HG03565 (cell line): ENCODE measurements at regions not wholly inside any gene's neighbourhood (a gene's known extent, or its start where the extent isn't known, plus 50 kb on each side); places are given as distances from the start of the nearest gene placed in this dataset.
"Not testable (repeated sequence)": the region's sequence is repeated elsewhere in the genome, so short reads cannot be mapped to it uniquely, and the experiment has no call there.

Experiments
- ATAC-seq: cut with Tn5 transposase; IDR thresholded peaks from one replicate; pipeline ENCODE4 v1.9.1; 2021; ENCODE audit warnings: mild to moderate bottlenecking, moderate library complexity; ENCODE audit not compliant: unreplicated experiment

DNA sequence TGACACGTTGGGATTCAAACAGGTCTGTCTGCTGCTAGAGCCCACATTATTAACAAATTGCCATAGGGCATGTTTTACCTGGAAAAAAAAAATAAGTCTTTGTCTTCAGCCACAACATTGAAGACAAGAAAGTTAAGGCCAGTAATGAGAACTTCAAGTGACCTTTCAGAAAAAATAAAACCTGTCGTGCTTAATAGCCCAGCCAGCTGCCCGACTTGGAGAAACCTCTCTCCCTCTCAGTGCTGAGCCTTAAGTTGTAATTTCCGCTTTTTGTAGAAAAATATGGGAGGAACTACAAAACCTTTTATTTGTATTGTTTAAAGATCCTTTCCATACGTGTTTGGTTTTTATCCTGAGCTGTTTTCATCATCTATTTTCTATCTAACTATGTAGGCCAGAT is 454.3 kb upstream of the SLITRK6 start:
- ATAC-seq: not testable (repeated sequence)

DNA sequence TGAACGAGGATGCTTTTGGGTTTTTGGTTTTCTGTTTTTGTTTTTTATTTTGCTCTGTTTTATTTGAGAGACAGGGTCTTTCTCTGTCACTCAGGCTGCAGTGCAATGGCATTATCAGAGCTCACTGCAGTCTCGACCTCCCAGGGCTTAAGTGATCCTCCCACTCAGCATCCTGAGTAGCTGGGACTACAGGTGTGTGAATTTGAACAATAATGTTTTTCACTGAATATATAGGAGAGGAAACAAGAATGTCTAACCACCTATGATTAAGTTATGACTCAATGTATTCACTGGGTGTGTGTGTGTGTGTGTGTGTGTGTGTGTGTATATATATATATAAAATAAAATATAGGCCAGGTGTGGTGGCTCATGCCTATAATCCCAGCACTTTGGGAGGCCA is 456.6 kb upstream of the SLITRK6 start:
- not testable (repeated sequence) for ATAC-seq

DNA sequence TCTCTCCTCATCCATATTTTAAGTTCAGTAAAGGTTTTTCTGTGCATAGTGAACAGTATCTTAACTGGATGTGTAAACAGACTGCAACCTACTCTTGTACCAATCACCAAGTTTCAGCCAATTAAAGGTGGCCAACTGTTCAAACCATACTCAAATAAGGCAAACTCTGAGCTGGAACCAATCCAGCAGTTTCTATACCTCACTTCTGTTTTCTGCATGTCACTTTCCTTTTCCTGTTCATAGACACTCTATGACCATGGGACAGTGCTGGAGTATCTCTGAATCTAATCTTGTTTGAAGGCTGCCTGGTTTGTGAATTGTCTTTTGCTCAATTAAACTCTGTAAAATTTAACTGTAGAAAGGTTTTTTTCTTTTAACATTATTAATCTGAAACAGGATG is 470.3 kb upstream of the SLITRK6 start:
- no peak for ATAC-seq

DNA sequence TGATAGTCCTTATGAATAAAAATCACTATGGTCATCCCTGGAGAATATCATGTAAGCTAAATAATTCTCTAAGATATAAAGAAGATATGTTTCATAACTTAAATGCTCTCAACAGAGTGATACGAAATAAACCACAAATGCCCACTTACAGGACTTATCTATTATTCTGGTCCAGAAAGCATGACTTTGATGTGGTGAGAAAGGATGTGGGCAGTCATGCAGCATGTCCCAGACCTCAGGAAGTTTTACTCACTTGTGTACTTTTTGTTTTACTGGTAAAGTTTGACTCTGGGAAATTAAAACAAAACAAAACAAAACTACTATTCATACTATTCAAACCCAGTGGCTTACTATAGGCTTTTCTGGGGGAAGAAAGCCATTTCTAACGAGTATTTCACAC is 483.2 kb upstream of the SLITRK6 start:
- peak; percentile 78 for ATAC-seq

DNA sequence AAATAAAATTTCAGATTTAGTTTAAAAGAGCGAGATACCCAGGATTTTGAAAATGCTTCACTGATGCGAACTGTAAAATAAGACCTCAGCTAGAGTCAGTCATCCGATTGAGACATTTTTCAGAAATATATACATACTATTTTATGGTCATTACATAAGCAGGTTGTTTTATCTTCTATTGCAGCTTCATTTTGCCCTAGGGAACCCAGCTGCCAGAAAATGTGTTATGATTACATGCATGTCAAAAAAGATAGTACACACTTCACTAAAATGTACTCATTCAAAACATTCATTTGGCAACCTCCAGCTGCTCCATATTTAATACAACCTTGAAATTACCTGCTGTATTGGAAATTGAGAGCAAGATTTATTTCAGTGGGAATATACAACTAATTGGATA is 483.8 kb upstream of the SLITRK6 start:
- no peak for ATAC-seq

DNA sequence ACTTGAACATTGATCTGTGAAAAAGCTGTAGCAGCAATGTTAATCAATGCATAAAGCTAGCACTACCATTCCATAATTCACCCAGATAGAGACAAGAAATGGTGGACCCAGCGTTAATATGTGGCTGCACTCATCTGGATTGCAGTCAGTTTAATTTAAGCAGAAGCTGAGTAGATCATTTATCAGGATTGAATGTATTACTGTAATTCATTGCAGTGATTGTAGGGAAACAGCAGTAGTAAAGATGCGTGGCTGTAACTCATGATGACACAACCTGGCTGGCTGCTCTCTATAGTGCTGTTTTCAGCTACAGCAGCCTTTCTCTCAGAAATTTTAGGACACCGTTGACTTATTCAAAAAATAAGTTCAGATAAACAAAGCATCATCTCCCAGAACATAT is 499.5 kb upstream of the SLITRK6 start:
- no peak for ATAC-seq

DNA sequence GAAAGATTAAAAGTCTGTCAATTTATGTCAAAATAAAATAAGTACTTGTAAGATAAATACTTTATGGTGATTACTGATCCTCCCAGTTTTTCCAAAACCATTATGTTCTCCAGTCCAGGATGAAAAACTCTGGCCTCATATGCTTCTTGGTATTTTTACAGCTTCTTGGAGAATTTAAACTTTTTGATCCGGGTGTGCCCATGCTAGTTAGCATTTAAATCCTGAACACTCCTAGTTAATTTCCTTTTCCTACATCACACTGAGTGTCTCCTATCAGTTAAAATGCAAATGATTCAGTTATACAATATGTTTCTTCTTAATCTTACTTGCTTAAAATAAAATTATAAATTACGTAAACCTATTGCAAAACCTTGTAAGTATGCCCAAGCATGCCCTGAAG is 499.9 kb upstream of the SLITRK6 start:
- ATAC-seq: no peak

DNA sequence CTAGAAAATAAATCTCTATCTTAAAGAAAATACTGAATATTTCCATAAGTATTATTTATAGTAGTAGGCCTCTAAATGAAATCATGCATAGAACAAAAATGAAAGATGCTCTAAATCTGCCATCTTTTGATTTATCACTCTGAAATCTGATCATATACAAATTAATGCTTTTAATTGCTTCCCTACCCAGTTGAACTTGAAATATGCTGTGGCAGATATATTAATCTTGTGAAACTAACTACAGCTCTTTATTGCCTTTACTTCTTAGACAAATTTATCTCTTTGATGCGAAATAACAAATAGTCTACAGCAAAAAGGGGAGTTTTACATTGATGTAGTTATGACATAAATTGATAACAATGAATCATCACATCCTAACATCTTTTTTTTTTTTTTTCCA is 510.7 kb upstream of the SLITRK6 start:
- no peak for ATAC-seq

DNA sequence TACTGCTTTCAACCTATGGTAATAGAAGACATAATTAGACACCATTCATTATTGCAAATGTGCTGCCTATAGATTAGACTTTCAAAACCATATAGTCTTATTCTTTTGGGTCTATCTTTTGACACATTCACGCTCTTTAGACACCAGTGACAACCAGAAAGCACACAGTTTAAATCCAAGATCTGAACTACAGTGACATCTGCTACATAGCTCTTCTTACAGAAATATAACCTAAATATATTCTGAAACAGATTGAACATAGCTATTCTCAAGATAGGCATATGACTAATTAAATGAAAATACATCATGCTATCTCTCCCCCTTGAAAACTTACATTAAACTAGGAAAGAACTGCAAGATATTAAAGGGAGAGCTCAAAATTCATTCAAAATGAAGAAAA is 514.2 kb upstream of the SLITRK6 start:
- no peak for ATAC-seq

DNA sequence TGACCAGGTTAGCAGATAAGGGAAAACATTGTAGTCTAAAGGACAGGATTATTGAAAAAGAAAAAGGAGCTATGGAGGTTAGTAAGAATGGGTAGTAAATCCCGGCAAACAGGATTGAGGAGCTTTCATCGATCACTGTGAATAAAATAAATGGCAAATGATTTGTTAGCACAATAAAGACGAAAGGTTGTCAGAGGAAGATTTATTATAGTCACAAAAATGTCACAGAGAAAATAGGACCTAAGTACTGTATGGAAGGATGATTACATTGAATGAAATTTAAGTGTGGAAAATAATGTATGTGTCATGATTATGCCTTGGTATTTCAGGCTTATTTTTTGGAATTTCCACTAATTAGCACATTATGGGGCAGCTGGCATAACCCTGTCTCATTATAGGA is 519.2 kb upstream of the SLITRK6 start:
- no peak for ATAC-seq

DNA sequence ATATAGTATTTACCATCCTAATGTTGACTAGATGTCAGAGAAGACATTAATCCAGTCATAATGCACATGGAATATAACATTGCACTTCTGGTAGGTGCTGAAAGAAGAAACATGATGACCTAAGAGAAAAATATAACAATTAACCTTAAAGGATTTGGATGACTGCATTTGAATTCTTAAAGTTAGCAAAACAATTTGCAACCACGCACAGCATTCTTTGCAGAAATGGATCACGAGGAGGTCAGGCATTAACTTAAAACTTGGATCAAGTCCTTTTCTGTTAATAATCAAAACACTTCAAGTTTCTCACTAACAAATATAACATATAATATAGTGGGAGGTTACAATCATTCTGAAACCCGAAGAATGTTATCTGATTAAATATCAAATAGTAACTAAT is 525.0 kb upstream of the SLITRK6 start:
- no peak for ATAC-seq

DNA sequence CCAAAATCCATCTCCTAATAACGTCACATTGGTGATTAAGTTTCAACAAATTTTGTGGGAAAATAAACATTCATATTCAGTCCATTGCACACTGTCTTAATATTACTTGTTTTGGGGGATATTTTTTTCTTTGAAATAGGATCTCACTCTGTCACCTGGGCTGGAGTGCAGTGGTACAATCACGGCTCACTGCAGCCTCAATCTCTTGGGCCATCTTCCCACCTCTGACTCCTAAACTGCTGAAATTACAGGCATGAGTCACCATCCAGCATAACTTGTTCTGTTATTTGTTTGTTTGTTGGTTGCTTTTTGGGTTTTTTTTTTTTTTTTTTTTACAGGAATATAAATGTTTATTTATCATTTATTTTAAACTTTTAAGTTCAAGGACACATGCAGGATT is 556.1 kb upstream of the SLITRK6 start:
- no peak for ATAC-seq

DNA sequence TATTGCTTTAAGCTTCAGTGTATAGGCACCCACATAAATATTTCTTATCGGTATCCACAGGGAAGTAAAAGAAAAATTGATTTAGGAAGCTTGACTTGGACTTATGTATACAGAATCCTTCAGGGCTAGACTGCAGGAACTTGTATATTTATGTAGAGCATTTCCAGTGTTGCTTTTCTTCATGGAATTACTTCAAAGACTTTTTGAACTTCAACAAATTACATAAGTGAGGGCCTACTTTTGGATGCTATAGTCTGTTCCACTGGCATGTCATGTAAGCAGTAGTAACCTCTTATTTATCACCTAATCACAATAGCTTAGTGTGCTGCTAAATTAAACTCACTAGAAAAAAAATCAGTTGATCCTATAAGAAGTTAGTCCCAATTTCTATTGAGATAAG is 557.9 kb upstream of the SLITRK6 start:
- no peak for ATAC-seq

DNA sequence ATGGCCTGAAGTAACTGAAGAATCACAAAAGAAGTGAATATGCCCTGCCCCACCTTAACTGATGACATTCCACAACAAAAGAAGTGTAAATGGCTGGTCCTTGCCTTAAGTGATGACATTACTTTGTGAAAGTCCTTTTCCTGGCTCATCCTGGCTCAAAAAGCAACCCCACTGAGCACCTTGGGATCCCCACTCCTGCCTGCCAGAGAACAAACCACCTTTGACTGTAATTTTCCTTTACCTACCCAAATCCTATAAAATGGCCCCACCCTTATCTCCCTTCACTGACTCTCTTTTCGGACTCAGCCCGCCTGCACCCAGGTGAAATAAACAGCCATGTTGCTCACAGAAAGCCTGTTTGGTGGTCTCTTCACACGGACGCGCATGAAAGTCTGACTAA is 564.5 kb upstream of the SLITRK6 start:
- not testable (repeated sequence) for ATAC-seq

DNA sequence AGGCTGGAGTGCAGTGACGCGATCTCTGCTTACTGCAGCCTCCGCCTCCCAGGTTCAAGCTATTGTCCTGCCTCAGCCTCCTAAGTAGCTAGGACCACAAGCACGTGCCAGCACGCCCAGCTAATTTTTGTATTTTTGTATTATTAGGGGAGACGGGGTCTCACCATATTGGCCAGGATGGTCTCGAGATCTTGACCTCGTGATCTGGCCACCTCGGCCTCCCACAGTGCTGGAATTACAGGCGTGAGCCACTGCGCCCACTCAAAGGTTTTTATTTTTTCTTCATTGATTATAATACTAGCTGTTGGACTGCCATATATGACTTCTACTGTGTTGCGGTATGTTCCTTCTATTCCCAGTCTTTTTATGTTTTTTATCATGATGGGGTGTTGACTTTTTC is 569.7 kb upstream of the SLITRK6 start:
- ATAC-seq: no peak

DNA sequence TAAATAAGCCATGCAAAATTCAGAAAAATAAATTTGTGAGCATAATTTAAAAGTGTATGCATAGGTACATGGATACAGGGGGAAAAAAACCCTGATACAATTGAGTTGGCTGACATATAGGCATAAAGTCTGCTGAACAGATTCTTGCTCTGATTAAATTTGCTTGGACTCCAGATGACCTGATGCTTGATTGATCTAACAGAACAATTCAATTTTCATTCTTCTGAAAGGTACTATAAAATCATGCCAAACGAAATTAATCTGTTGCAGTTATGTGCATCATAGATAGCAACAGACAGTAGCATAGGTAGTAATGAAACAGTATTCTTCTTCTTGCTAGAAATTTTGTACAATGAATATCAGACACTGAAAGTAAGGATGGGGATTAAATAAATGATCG is 578.2 kb upstream of the SLITRK6 start:
- ATAC-seq: no peak

DNA sequence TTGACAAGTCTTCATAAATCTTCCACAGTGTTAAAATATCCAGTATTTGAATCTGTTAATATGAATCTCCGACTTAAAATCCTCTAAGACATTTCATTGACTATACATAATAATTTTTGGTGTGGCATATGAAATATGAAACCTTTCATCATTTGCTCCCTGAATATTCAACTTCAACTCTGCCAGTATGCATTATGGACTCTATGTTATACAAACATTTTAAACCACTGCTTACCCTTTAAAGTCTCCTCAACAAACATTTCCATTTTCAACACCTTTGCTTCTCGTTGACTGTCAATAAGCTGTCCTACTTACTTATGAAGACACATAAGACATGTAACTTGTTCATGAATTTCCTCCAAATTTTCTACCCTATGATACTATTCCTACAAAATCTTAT is 579.4 kb upstream of the SLITRK6 start:
- ATAC-seq: no peak

DNA sequence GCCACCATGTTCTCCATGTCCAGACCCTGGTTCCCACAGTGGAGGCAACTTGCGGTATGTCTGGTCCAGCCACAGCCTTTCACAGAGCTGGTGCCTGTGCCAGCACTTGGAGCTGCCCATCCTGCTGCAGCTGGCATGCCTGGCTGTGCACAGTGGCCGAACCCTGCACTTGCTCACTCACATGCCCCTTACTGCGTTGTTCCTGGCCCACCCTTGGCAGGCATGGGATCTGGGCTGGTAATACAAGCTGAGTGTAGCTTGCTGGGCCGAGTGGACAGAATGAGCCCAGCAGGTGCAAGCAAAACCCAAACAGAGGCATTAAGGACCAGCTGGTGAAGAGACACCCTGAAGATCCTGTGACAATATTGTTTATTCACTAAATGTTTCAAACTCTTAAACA is 583.9 kb upstream of the SLITRK6 start:
- ATAC-seq: no peak

DNA sequence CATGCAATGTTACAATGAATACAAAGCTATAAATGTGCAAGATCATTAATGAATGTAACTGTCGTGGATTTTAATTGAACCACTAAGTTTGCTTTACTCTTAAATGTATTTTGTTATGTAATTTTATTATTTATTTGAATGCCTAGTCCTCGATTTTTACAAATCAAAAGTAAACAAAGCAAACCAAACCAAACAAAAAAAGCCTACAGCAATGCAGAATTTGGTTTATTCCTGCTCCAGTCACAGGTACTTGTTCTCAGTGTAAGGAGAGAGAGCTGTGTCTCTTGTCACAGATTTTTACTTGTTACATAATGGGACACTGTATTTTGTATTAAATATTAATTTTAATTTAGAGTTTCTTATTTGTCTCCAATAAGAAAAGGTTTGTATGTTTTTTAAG is 584.3 kb upstream of the SLITRK6 start:
- no peak for ATAC-seq

DNA sequence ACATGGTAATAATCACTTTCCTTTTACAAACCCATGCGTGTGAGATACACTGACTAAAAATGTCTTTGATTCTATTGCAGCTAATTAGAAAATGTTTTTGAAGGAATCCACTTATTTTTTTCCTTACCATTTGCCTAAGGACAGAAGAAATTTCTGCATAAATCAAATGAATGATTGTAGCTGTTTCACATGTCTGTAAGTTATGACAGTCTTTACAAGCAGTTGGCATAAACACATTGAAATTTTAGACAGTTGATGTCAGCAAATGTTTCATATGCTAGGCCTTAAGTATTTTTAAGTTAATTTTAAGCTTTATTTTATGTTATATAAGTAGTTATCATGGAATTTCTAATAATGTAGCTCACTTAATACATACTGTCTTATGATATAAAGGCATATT is 598.4 kb upstream of the SLITRK6 start:
- no peak for ATAC-seq

DNA sequence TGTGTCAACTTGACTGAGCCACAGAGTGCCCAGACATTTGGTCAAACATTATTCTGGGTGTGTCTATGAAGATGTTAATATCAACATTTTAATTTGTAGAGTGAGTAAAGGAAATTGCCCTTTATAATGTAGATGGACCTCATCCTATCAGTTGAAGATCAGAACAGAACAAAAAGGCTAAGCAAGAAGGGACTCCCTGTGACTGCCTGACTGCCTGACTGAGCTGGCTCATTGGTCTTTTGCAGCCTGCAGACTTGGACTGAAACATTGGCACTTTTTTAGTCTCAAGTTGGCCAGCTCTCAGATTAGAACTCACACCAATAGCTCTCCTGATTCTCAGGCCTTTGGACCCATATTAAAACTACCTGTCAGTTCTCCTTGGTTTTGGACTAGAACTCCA is 600.4 kb upstream of the SLITRK6 start:
- ATAC-seq: no peak

DNA sequence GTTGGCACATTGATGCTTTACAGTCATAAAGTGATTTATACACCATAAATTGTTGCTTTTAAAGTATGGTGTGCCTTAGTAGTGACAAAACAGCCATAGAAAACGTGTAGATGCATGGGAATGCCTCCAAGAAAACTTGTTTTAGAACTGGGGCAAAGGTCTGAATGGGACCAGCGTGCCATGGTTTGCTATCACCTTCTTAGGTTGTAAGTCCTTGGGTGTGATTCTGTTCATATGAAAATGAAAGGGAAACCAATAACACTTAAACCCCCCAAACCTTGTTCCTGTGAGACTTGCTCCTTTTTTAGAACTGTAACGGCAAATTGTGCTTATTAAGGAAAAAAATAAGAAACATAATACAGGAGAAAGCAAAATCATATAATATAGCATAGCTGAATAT is 603.3 kb upstream of the SLITRK6 start:
- ATAC-seq: no peak

DNA sequence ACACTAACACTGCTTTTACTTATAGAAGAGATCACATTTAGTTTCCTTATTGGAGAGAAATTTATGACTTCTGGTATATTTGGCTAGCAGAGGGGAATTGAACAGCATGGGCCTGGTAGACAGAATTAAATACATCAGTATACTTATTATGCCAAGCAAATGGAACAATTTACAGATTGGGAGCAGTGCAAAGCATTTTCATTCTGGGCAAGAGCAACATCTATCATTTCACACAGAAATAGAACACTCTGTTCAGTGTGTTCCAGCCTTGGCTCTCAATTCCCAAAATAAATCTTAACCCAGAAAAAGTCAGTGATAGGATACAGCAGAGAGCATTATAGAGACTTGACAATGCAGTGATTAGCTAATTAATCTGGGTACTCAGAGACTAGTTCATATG is 604.0 kb upstream of the SLITRK6 start:
- ATAC-seq: no peak
